SU-DHL-6 (cell line): ENCODE measurements at regions not wholly inside any gene's neighbourhood (a gene's known extent, or its start where the extent isn't known, plus 50 kb on each side); places are given as distances from the start of the nearest gene placed in this dataset.

ENCODE experiments used
- EZH2phosphoT487 ChIP-seq: fragments of 200-600 bp; sonication (generic), shearing (Covaris generic); conservative IDR thresholded peaks from 2 replicates; pipeline ENCODE4 v1.6.1; 2018; ENCODE audit warnings: mild to moderate bottlenecking, antibody characterized with exemption, low read length, moderate library complexity, mixed read lengths
- TF ChIP-seq, protein P1 (sequence below): fragments of 200-600 bp; sonication (generic); IDR thresholded peaks from one replicate; pipeline ENCODE4 v1.5.1; 2017; ENCODE audit warnings: antibody characterized with exemption, mild to moderate bottlenecking, low read length, moderate library complexity; ENCODE audit not compliant: insufficient read depth, poor library complexity, severe bottlenecking

DNA sequence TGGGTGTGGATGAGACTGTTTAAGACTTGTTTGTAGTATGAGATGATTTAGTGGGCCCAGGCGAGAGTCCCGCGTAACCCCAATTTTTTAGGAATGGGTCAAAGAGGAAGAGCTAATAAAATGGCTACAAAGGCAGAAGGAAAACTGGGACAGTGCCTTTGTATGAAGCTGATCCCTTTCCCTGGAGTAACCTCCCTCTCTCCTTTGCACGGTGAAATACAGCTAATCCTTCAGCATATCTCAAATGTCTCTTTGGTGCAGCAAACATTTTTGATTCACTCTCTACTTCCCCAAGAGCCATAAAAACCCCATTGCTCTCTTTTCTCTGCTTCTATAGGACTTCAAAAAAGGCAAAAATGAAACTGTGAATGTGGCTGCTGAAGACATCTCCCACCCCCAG is 473.8 kb downstream of the KLF5 start:
- TF ChIP-seq, protein P1, sequence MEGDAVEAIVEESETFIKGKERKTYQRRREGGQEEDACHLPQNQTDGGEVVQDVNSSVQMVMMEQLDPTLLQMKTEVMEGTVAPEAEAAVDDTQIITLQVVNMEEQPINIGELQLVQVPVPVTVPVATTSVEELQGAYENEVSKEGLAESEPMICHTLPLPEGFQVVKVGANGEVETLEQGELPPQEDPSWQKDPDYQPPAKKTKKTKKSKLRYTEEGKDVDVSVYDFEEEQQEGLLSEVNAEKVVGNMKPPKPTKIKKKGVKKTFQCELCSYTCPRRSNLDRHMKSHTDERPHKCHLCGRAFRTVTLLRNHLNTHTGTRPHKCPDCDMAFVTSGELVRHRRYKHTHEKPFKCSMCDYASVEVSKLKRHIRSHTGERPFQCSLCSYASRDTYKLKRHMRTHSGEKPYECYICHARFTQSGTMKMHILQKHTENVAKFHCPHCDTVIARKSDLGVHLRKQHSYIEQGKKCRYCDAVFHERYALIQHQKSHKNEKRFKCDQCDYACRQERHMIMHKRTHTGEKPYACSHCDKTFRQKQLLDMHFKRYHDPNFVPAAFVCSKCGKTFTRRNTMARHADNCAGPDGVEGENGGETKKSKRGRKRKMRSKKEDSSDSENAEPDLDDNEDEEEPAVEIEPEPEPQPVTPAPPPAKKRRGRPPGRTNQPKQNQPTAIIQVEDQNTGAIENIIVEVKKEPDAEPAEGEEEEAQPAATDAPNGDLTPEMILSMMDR = no peak
- TF ChIP-seq EZH2phosphoT487 = no peak
